Activated CD8-positive, alpha-beta T cell treated with anti-CD3 and anti-CD28 coated beads, Interleukin-2, amount 10 ng/mL, durations not matched to agents 7 days and 5 days (primary cell): ENCODE measurements at regions not wholly inside any gene's neighbourhood (a gene's known extent, or its start where the extent isn't known, plus 50 kb on each side); places are given as distances from the start of the nearest gene placed in this dataset.
"Not testable (repeated sequence)": the region's sequence is repeated elsewhere in the genome, so short reads cannot be mapped to it uniquely, and the experiment has no call there.

Experiments
- ATAC-seq: fragments of 150-1000 bp; cut with Tn5 transposase; one replicate; pipeline ENCODE4 v1.10.0; 2021; ENCODE audit warnings: moderate library complexity
- CTCF ChIA-PET: fragments of 350-600 bp; sonication (Branson Sonifier 250); formaldehyde crosslinking; loops from one replicate; lab custom pipeline; 2021; ENCODE audit warnings: antibody characterized with exemption; lab: Charles Lee
- POLR2A ChIA-PET: fragments of 350-600 bp; sonication (Branson Sonifier 250); formaldehyde crosslinking; loops from one replicate; lab custom pipeline; 2021; ENCODE audit warnings: antibody characterized with exemption; lab: Charles Lee
- DNase-seq: peaks from one replicate; pipeline ENCODE4 v3.0.0-alpha.2; 2020
- H3K27ac Mint-ChIP-seq: one replicate; pipeline ENCODE4 v1.8.0; 2021; ENCODE audit warnings: mild to moderate bottlenecking, mixed read lengths
- H3K27me3 Mint-ChIP-seq: one replicate; pipeline ENCODE4 v1.8.0; 2021; ENCODE audit warnings: low read depth, mixed read lengths
- H3K36me3 Mint-ChIP-seq: one replicate; pipeline ENCODE4 v1.8.0; 2021; ENCODE audit warnings: low read depth, mixed read lengths
- H3K4me1 Mint-ChIP-seq: one replicate; pipeline ENCODE4 v1.8.0; 2021; ENCODE audit warnings: low read depth, mixed read lengths
- H3K4me3 Mint-ChIP-seq: one replicate; pipeline ENCODE4 v1.8.0; 2021; ENCODE audit warnings: mild to moderate bottlenecking, mixed read lengths
- H3K9me3 Mint-ChIP-seq: one replicate; pipeline ENCODE4 v1.8.0; 2022; ENCODE audit warnings: mixed read lengths; ENCODE audit not compliant: insufficient read depth

DNA sequence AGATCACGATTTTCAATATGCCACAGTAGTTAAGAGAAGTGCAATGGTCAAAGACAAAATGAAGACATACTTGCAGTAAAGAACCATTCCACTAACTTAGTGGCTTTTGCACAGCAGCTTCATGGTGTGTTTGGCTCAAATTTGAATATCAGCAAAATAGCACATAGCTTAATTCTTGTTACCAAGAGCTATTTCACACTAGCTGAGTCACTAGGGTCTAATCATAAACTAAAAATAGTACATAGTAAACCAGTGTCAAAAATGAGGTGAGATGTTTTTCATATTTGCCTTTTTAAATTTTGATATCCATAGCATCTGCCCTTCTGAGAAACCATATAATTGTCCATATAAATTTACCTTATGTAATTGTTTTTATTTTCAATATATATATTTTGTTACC, 325.0 kb upstream of the LUZP2 start:
- no peak overlapping the region for H3K27ac Mint-ChIP-seq
- H3K4me3 Mint-ChIP-seq, result no peak overlapping the region
- H3K9me3 Mint-ChIP-seq, result peaks cover 9% of the 10 kb centered on the region
- no peaks in the 10 kb centered on the region for H3K36me3 Mint-ChIP-seq
- H3K4me1 Mint-ChIP-seq, result no peaks in the 10 kb centered on the region
- no peak for ATAC-seq
- no peaks in the 10 kb centered on the region for H3K27me3 Mint-ChIP-seq
- POLR2A ChIA-PET, result no interaction called here
- CTCF ChIA-PET, result no interaction called here
- no peak for DNase-seq

DNA sequence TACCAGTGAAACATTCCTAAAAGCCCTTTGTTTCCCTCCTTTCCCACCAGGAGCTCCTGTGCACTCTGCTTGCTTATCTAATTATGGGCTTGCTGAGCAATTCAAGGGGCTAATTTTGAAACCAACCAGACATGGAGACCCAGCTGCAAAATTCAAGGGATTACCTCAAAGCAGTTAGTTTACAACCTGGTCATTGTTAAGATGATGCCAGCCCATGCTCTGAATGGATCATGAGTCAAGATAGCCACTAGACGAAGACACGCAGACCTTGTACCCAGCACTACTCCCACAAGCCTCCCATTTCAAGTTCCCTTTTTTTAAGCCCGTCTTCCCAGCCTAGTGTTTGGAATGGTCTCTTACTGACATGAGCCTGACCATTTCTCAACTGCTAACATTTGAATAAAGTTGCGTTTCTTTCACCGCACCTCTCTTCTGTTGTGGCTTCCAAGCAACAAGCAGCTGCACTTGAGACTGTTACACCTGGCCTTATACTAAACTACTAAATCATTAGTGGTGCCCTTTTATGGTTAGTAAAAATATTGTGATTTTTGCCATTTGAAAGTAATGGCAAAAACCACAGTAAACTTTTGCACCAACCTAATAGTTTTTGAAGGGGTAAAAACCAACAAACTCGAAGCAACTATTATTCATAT, 315.3 kb upstream of the LUZP2 start:
- POLR2A ChIA-PET, result no interaction called here
- H3K27me3 Mint-ChIP-seq, result no peaks in the 10 kb centered on the region
- H3K4me1 Mint-ChIP-seq, result no peaks in the 10 kb centered on the region
- CTCF ChIA-PET, result no interaction called here
- no peak for ATAC-seq
- no peak overlapping the region for H3K4me3 Mint-ChIP-seq
- no peak overlapping the region for H3K27ac Mint-ChIP-seq
- no peak for DNase-seq
- H3K36me3 Mint-ChIP-seq, result no peaks in the 10 kb centered on the region
- peaks cover 2% of the 10 kb centered on the region for H3K9me3 Mint-ChIP-seq

DNA sequence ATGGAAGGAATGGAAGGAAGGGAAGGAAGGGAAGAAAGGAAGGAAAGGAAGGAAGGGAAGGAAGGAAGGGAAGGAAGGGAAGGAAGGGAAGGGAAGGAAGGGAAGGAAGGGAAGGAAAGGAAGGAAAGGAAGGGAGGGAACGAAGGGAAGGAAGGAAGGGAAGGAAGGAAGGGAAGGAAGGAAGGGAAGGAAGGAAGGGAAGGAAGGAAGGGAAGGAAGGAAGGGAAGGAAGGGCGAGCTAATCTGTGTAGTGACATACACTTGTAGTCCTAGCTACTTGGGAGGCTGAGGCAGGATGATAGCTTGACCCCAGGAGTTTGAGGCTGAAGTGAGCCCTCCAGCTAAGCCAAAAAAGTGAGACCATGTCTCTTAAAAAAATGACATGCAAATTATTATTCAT, 311.3 kb upstream of the LUZP2 start:
- H3K4me1 Mint-ChIP-seq, H3K27ac Mint-ChIP-seq, DNase-seq, H3K4me3 Mint-ChIP-seq, H3K27me3 Mint-ChIP-seq, CTCF ChIA-PET, ATAC-seq, H3K36me3 Mint-ChIP-seq, POLR2A ChIA-PET: not testable (repeated sequence)
- H3K9me3 Mint-ChIP-seq, result peaks cover 26% of the 10 kb centered on the region

DNA sequence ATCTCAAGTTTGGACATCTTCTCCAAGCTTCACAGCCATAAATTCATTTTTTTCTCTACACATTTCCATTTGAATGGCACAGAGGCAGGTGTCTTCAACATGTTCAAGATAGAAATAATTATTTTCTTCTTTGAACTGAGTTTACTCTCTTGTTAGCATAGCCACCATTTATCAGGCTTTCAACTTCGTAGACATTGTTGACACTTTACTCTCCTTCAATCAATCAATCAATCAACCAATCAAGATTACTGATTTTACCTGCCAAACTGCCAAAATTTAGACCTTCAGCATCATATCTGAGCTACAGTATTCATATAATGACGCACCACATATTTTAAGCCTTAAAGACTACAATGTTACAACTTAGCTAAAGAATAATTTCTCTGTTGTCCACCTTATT, 300.1 kb upstream of the LUZP2 start:
- POLR2A ChIA-PET, result no interaction called here
- Mint-ChIP-seq H3K27me3 (no peaks in the 10 kb centered on the region), H3K4me1 (no peaks in the 10 kb centered on the region), H3K36me3 (no peaks in the 10 kb centered on the region), H3K4me3 (no peak overlapping the region), H3K27ac (no peak overlapping the region), H3K9me3 (no peaks in the 10 kb centered on the region)
- CTCF ChIA-PET, result no interaction called here
- ATAC-seq (no peak), DNase-seq (no peak)

DNA sequence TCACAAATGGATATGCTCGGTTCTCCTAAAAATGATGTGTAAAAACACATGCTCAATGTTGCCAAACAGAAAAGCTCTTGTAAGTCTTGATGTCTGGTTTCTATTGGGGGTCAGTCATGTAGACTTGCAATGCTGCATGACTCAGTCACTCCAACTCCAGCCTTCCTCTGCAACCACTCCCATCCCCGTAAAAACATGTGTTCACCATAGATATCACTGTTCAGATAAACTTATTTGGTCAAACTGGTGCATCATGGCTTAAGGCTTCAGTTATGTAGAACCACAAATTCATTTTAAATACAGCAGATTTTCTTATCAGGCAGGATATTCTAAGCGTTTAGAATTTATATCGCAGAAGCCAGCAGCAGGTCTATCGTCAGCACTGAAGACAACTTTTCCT, 298.4 kb upstream of the LUZP2 start:
- CTCF ChIA-PET, result no interaction called here
- no peaks in the 10 kb centered on the region for H3K4me1 Mint-ChIP-seq
- H3K27ac Mint-ChIP-seq, result no peak overlapping the region
- H3K4me3 Mint-ChIP-seq, result no peak overlapping the region
- no peaks in the 10 kb centered on the region for H3K36me3 Mint-ChIP-seq
- POLR2A ChIA-PET, result no interaction called here
- DNase-seq (no peak), ATAC-seq (no peak)
- no peaks in the 10 kb centered on the region for H3K27me3 Mint-ChIP-seq
- H3K9me3 Mint-ChIP-seq, result no peaks in the 10 kb centered on the region

DNA sequence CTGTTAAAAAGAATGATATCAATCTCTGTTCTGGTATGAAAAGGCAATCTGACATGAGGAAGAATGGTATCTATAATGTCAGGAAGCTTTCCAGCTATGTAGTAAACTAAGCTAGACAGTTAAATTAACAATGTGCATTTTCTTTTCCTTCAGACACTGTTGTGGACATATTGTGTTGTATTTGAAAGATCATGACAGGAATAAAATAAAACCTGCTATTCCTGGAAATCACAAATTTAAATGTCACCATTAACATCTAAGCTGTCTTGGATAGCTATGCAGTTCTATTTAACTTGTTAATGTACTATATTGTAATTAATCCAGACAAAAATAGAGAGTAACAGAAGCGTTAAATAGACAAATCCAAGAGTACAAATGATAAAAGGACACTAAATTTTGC, 297.4 kb upstream of the LUZP2 start:
- Mint-ChIP-seq H3K4me3 (no peak overlapping the region), H3K27ac (no peak overlapping the region), H3K27me3 (no peaks in the 10 kb centered on the region), H3K4me1 (no peaks in the 10 kb centered on the region), H3K9me3 (no peaks in the 10 kb centered on the region), H3K36me3 (no peaks in the 10 kb centered on the region)
- POLR2A ChIA-PET, result no interaction called here
- DNase-seq, result no peak
- CTCF ChIA-PET, result no interaction called here
- ATAC-seq, result no peak

- no peak for ATAC-seq
- H3K27ac Mint-ChIP-seq, result no peak overlapping the region
- ChIA-PET POLR2A (no interaction called here), CTCF (no interaction called here)
- peaks cover 5% of the 10 kb centered on the region for H3K9me3 Mint-ChIP-seq
- no peaks in the 10 kb centered on the region for H3K4me1 Mint-ChIP-seq
- no peaks in the 10 kb centered on the region for H3K27me3 Mint-ChIP-seq
- DNase-seq, result no peak
- H3K36me3 Mint-ChIP-seq, result no peaks in the 10 kb centered on the region
- no peak overlapping the region for H3K4me3 Mint-ChIP-seq
Measured at GRCh38 chr11:24206030-24206429, 290.8 kb upstream of the LUZP2 start.

GRCh38 chr11:24206511-24206910, 290.3 kb upstream of the LUZP2 start:
- ChIA-PET POLR2A (no interaction called here), CTCF (no interaction called here)
- DNase-seq (no peak), ATAC-seq (no peak)
- H3K9me3 Mint-ChIP-seq, result peaks cover 5% of the 10 kb centered on the region
- no peak overlapping the region for H3K27ac Mint-ChIP-seq
- no peaks in the 10 kb centered on the region for H3K27me3 Mint-ChIP-seq
- no peaks in the 10 kb centered on the region for H3K36me3 Mint-ChIP-seq
- H3K4me3 Mint-ChIP-seq, result no peak overlapping the region
- H3K4me1 Mint-ChIP-seq, result no peaks in the 10 kb centered on the region

DNA sequence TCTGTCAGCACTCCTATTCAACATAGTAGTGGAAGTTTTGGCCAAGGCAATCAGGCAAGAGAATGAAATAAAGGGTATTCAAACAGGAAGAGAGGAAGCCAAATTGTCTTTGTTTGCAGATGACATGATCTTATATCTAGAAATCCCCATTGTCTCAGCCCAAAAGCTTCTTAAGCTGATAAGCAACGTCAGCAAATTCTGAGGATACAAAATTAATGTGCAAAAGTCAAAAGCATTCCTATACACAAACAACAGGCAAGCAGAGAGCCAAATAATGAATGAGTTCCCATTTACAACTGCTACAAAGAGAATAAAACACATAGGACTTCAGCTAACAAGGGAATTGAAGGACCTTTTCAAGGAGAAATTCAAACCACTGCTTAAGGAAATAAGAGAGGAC, 280.4 kb upstream of the LUZP2 start:
- no peaks in the 10 kb centered on the region for H3K36me3 Mint-ChIP-seq
- DNase-seq (no peak), ATAC-seq (no peak)
- ChIA-PET CTCF (no interaction called here), POLR2A (no interaction called here)
- H3K27ac Mint-ChIP-seq, result no peak overlapping the region
- H3K4me1 Mint-ChIP-seq, result no peaks in the 10 kb centered on the region
- no peaks in the 10 kb centered on the region for H3K27me3 Mint-ChIP-seq
- H3K4me3 Mint-ChIP-seq, result no peak overlapping the region
- H3K9me3 Mint-ChIP-seq, result no peaks in the 10 kb centered on the region

- H3K27ac Mint-ChIP-seq, H3K9me3 Mint-ChIP-seq, POLR2A ChIA-PET, H3K36me3 Mint-ChIP-seq, H3K4me3 Mint-ChIP-seq, H3K27me3 Mint-ChIP-seq, DNase-seq, H3K4me1 Mint-ChIP-seq, CTCF ChIA-PET, ATAC-seq: not testable (repeated sequence)
Measured at GRCh38 chr11:24217319-24217718, 279.5 kb upstream of the LUZP2 start.

DNA sequence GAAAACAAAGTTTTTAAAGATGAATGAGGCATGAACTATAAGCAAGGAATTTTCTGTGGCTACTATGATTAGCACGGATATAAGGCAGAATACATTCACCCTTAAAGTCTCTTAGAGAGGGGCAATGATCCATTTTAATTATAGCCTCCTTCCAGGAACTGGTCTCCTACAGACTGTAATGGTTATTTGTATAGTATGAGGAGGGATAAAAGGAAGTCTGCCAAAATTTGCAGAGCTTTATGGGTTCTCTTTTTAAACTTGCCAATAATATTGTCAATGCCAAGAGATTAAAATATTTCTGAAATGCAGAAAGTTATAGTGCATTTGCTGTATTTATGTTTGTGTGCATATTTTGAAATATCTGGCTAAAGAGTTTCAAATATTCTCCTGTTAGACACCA, 271.4 kb upstream of the LUZP2 start:
- Mint-ChIP-seq H3K27me3 (no peaks in the 10 kb centered on the region), H3K4me1 (no peaks in the 10 kb centered on the region), H3K9me3 (peaks cover 11% of the 10 kb centered on the region), H3K4me3 (no peak overlapping the region), H3K36me3 (no peaks in the 10 kb centered on the region), H3K27ac (no peak overlapping the region)
- DNase-seq (no peak), ATAC-seq (no peak)
- ChIA-PET CTCF (no interaction called here), POLR2A (no interaction called here)

DNA sequence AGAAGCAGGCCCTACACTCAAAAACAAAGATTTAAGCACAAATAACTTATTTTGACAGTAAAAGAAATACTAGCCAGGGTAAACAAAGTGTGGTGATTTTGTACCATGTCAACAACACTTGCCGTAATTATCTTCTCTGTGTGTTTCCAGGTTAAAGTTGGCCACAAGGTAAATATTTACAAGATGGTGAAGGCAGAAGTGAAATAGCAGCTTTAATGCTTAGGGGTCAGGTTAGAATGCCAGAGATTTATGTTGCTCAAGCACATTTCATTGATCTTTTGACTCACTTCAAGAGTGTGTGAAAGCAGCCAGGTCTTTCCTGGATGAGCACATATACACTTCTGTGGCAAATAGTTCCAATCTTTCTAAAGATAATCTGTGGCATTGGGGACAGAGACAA, 270.2 kb upstream of the LUZP2 start:
- Mint-ChIP-seq H3K36me3 (no peaks in the 10 kb centered on the region), H3K27me3 (no peaks in the 10 kb centered on the region), H3K9me3 (peaks cover 11% of the 10 kb centered on the region), H3K4me3 (no peak overlapping the region), H3K4me1 (no peaks in the 10 kb centered on the region), H3K27ac (no peak overlapping the region)
- no peak for ATAC-seq
- DNase-seq, result no peak
- ChIA-PET POLR2A (no interaction called here), CTCF (no interaction called here)

DNA sequence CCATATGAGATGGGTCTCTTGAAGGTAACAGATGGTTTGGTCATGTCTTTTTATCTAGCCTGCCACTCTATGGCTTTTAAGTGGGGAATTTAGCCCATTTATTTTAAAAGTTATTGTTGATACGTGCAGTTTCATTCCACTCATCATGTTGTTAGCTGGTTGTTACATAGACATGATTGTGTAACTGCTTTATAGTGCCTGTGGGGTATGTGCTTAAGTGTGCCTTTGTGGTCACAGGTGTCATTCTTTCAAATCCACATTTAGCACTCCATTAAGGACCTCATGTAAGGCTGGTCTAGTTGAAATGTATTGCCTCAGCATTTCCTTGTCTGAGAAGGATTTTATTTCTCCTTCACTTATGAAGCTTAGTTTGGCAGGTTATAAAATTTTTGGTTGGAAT, 263.8 kb upstream of the LUZP2 start:
- ChIA-PET CTCF (no interaction called here), POLR2A (no interaction called here)
- no peak overlapping the region for H3K27ac Mint-ChIP-seq
- DNase-seq (no peak), ATAC-seq (no peak)
- H3K9me3 Mint-ChIP-seq, result peaks cover 11% of the 10 kb centered on the region
- H3K4me1 Mint-ChIP-seq, result no peaks in the 10 kb centered on the region
- no peak overlapping the region for H3K4me3 Mint-ChIP-seq
- no peaks in the 10 kb centered on the region for H3K27me3 Mint-ChIP-seq
- no peaks in the 10 kb centered on the region for H3K36me3 Mint-ChIP-seq
